Right cardiac atrium (tissue), 5 donors: ENCODE measurements at regions not wholly inside any gene's neighbourhood (a gene's known extent, or its start where the extent isn't known, plus 50 kb on each side); places are given as distances from the start of the nearest gene placed in this dataset.

Source experiments
- ATAC-seq, 2 donors: fragments of 200-7000 bp; cut with Tn5 transposase; one replicate each; pipeline versions ENCODE4 v1.8.0 to v1.9.1; 2020; ENCODE audit warnings: moderate library complexity in 2 of 2, mild to moderate bottlenecking in 1 of 2
- DNase-seq, 3 donors: peaks; one replicate each; pipeline ENCODE4 v3.0.0-alpha.2; 2020
- H3K27ac ChIP-seq: one replicate; pipeline ENCODE4 v1.5.1; 2013; ENCODE audit warnings: mild to moderate bottlenecking, low read length, control low read depth, moderate library complexity
- H3K27me3 ChIP-seq: one replicate; pipeline ENCODE4 v1.6.1; 2013; ENCODE audit not compliant: control insufficient read depth, insufficient read depth
- H3K4me1 ChIP-seq: one replicate; pipeline ENCODE4 v1.6.1; 2013; ENCODE audit warnings: low read length; ENCODE audit not compliant: control insufficient read depth, insufficient read depth
- H3K4me3 ChIP-seq: one replicate; pipeline ENCODE4 v1.5.1; 2013; ENCODE audit warnings: low read length, control low read depth
- H3K9me3 ChIP-seq: one replicate; pipeline ENCODE4 v1.6.1; 2013; ENCODE audit warnings: low read length; ENCODE audit not compliant: control insufficient read depth
- WGBS: extraction: QIAGEN DNeasy Blood & Tissue Kit; methylation state at CpG from one replicate; pipeline ENCODE4 v1.1.7; 2013; 5-methylcytosine and 5-hydroxymethylcytosine counted together
- intact Hi-C, 4 donors: fragments of 100-400 bp; cut with DNase I; formaldehyde crosslinking; loops; one replicate each; pipeline versions ENCODE4 v1.11.0 to v1.14.0; 2022 to 2023
- donor health status: healthy with polysubstance abuse.
- donor health status: DM: no; HTN: yes; CAD: no.
- donor health status: DM: no; HTN: no; CAD: no.
- donor health status: DM: no; HTN: yes; CAD: no; lungs with severe emphysema.
- donor health status: DM: yes; HTN: yes; CAD: no.

DNA sequence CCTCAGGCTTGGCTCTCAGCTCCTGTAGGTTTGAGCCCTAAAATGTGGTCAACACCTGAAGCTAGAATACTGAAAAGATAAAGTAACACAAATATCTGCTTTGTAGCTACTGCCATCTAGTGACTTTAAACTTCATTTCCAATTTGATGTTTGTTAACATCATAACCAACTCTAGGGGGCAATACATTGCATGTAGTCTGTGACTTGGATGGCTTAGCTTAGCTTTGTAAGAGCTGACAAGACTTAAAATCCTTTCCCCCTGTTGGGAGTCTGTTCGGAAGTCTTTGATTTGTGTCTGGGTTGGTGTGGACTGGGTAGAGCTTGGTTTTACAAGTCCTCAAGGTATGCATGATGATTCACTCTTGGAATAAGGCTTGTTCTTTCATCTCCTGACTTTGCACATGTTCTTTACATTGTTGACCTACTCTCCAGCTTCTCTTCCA, 51.7 kb downstream of the SCN11A start:
- DNase-seq = no peak
- H3K4me1 ChIP-seq = no peaks in the 10 kb centered on the region
- WGBS = 37% methylated on average over 1 of the region's 1 CpG
- intact Hi-C loops = no loop called here
- H3K9me3 ChIP-seq = no peaks in the 10 kb centered on the region
- no peaks in the 10 kb centered on the region for H3K27me3 ChIP-seq
- no peak for ATAC-seq
- no peak overlapping the region for H3K27ac ChIP-seq
- H3K4me3 ChIP-seq = no peak overlapping the region

- no peaks in the 10 kb centered on the region for H3K27me3 ChIP-seq
- intact Hi-C loops = no loop called here
- H3K4me3 ChIP-seq = no peak overlapping the region
- DNase-seq (no peak), ATAC-seq (no peak)
- H3K4me1 ChIP-seq = no peaks in the 10 kb centered on the region
- H3K9me3 ChIP-seq = no peaks in the 10 kb centered on the region
- WGBS = 66% methylated on average over 3 of the region's 3 CpGs
- H3K27ac ChIP-seq = no peak overlapping the region
These were observed 53.7 kb downstream of the SCN11A start for GRCh38 chr3:38998086-38998485.

DNA sequence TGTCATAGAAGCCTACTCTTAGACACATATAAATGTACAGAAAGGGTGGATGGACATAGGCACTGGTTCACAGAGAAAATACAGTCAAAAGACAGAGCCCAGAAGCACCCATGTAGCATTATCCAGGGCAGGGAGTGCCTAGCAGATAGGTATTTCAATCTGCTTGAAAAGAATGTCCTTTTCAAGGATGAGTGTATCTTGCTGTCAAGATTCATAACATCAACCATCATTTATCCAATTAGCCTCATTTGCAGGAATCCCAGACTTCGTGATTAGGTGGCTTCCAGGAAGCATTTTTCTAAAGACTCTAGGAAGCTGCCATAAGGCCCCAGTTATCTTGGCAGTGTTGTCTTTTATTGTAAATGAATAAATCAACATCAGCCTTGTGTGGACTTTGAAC, 55.6 kb downstream of the SCN11A start:
- no peak for DNase-seq
- H3K4me3 ChIP-seq = no peak overlapping the region
- no peaks in the 10 kb centered on the region for H3K27me3 ChIP-seq
- H3K4me1 ChIP-seq = no peaks in the 10 kb centered on the region
- WGBS = 58% methylated on average over 1 of the region's 1 CpG
- no peaks in the 10 kb centered on the region for H3K9me3 ChIP-seq
- no peak for ATAC-seq
- intact Hi-C loops = no loop called here
- no peak overlapping the region for H3K27ac ChIP-seq

DNA sequence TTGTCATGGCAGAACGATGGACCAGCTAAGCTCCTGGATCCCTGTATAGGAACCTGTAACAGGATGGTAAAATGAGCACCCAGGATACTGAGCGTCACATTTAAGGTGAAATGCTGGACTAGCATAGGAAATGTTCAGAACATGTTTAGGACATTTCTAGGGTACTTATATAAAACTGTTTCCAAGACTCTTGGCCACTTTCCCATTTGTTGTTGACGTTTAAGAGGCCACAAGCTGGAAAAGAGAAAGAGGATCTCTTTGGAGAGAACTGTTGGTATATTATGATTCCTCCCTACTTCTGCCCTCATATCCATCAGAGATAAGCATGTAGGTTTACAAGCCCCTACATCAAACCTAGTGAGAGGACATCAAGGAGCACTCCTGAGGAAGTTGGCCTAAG, 57.5 kb downstream of the SCN11A start:
- DNase-seq (no peak), ATAC-seq (no peak)
- 63% methylated on average over 3 of the region's 3 CpGs for WGBS
- intact Hi-C loops = no loop called here
- Histone ChIP-seq H3K4me3 (no peak overlapping the region), H3K27me3 (no peaks in the 10 kb centered on the region), H3K27ac (no peak overlapping the region), H3K4me1 (no peaks in the 10 kb centered on the region), H3K9me3 (no peaks in the 10 kb centered on the region)

- no peaks in the 10 kb centered on the region for H3K4me1 ChIP-seq
- DNase-seq (no peak), ATAC-seq (no peak)
- H3K27ac ChIP-seq = no peak overlapping the region
- H3K9me3 ChIP-seq = no peaks in the 10 kb centered on the region
- no peak overlapping the region for H3K4me3 ChIP-seq
- H3K27me3 ChIP-seq = no peaks in the 10 kb centered on the region
- 59% methylated on average over 4 of the region's 4 CpGs for WGBS
- intact Hi-C loops = no loop called here
These were observed 59.5 kb downstream of the SCN11A start for GRCh38 chr3:38992117-38992760.

GRCh38 chr3:38990621-38991020, 61.1 kb downstream of the SCN11A start:
- H3K27me3 ChIP-seq = no peaks in the 10 kb centered on the region
- intact Hi-C loops = no loop called here
- ATAC-seq (no peak), DNase-seq (no peak)
- no peak overlapping the region for H3K4me3 ChIP-seq
- no peaks in the 10 kb centered on the region for H3K4me1 ChIP-seq
- no peaks in the 10 kb centered on the region for H3K9me3 ChIP-seq
- H3K27ac ChIP-seq = no peak overlapping the region
- 62% methylated on average over 3 of the region's 3 CpGs for WGBS

DNA sequence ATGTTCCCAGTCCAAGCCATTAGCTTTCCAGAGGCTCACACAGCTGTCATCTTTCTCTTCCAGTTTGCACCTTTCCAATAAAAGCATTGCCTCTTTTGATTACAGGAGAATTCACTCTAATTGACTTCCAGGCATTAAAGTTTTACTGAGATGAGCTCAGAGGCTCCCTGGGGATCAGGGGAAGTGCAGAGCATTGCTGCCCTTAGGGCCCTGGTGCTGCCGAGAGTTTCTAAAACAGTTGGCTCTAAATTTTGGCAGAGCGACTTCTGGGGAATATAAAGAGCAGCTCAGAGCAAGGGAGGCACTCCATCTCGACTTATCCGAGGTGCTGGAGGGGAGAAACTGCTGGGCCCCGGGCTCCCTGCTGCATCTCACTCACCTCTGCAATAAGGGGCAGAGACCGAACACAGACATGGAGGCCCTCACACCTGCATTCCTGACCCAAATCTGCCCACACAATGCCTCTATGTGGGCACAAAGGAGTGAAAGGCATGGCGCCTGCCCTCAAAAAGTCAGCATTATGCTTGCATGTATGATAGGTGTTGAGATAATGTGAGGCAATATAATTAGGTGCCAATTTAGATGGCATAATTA, 61.7 kb downstream of the SCN11A start:
- WGBS = 60% methylated on average over 7 of the region's 7 CpGs
- intact Hi-C loops = no loop called here
- Histone ChIP-seq H3K27ac (no peak overlapping the region), H3K9me3 (no peaks in the 10 kb centered on the region), H3K4me3 (no peak overlapping the region), H3K27me3 (no peaks in the 10 kb centered on the region), H3K4me1 (no peaks in the 10 kb centered on the region)
- ATAC-seq (no peak), DNase-seq (no peak)

DNA sequence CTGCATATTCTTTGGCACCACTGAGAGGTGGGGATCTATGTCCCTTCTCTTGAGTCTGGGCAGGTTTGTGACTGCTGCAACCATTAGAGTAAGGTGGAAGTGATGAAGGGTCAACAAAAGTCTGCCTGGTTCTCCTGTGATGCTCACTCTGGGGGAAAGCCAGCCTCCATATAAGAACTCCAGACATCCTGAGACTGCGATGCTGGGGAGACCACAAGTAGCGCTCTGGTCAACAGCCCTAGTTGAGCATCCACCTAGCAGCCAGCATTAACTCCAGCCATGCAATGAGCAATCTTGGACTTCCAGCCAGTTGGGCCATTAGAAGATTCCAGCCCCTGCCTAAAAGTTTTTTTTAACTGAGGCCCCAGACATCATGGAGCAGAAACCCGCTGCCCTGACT, 62.8 kb downstream of the SCN11A start:
- intact Hi-C loops = no loop called here
- DNase-seq (no peak), ATAC-seq (no peak)
- Histone ChIP-seq H3K4me3 (no peak overlapping the region), H3K9me3 (no peaks in the 10 kb centered on the region), H3K4me1 (no peaks in the 10 kb centered on the region), H3K27me3 (peaks cover 3% of the 10 kb centered on the region), H3K27ac (no peak overlapping the region)
- 97% methylated on average over 3 of the region's 3 CpGs for WGBS

DNA sequence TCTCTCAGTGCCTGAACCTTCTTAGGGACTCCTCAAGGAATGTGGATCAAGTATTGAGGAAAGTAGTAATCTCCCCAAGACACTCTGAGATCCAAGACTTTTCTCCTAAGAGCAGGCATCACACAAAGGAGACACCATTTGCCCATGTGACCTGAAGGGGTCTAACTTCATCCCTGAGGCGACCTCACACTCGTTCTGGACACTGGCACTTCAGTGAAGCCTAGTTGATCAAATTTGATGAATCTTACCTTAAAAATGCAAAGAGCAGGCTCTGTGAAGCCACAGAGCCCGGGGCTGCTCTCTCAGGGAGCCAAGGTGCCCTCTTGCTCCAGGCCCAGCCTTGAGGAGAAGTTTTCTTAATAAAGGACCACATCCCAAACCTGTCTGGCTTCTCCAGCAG, 64.3 kb downstream of the SCN11A start:
- WGBS = 64% methylated on average over 3 of the region's 3 CpGs
- no peak for ATAC-seq
- no peaks in the 10 kb centered on the region for H3K4me1 ChIP-seq
- DNase-seq = no peak
- peaks cover 3% of the 10 kb centered on the region for H3K27me3 ChIP-seq
- no peak overlapping the region for H3K27ac ChIP-seq
- H3K4me3 ChIP-seq = no peak overlapping the region
- intact Hi-C loops = no loop called here
- H3K9me3 ChIP-seq = no peaks in the 10 kb centered on the region

DNA sequence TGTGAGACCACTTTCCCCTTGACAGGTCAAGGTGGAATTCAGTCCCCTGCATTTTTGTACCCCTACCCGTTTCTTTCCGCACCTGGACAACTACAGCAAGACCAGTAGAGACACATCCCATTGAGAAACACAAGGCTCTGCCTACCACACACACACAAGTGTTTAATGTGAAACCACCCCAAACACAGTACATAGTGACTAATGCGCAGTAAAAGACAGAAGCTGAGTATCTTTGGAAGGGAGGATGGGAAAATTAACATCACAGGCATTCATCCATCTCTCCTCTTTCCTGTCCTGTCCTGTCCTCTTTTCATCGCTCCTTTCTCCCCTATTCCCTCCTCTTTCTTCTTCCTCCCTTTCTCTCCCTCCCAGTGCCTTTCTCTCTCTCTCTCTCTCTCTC, 64.8 kb downstream of the SCN11A start:
- no peak for DNase-seq
- Histone ChIP-seq H3K27ac (no peak overlapping the region), H3K9me3 (no peaks in the 10 kb centered on the region), H3K4me3 (no peak overlapping the region), H3K4me1 (no peaks in the 10 kb centered on the region), H3K27me3 (peaks cover 3% of the 10 kb centered on the region)
- no peak for ATAC-seq
- intact Hi-C loops = no loop called here
- WGBS = 91% methylated on average over 4 of the region's 4 CpGs

DNA sequence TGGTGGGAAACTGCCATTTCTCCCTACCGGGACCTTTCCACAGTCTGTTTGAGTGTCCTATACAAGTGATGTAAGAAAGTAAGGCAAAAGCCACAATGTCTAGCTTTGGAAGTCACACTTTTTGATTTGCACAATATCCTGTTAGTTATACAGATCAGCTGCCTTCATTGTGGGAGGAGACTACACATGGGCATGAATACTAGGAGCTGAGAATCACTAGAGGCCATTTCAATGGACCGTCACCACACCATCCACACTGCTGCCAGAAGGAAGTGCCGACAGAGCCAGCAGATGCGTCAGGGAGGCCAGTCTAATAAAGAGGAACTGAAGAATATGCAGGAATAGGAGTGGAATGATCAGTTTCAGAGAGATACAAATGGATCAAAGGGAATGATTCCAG, 65.8 kb downstream of the SCN11A start:
- H3K9me3 ChIP-seq = no peaks in the 10 kb centered on the region
- intact Hi-C loops = no loop called here
- no peak for DNase-seq
- H3K27ac ChIP-seq = no peak overlapping the region
- H3K4me3 ChIP-seq = no peak overlapping the region
- no peak for ATAC-seq
- H3K4me1 ChIP-seq = no peaks in the 10 kb centered on the region
- WGBS = 75% methylated on average over 4 of the region's 4 CpGs
- peaks cover 3% of the 10 kb centered on the region for H3K27me3 ChIP-seq

DNA sequence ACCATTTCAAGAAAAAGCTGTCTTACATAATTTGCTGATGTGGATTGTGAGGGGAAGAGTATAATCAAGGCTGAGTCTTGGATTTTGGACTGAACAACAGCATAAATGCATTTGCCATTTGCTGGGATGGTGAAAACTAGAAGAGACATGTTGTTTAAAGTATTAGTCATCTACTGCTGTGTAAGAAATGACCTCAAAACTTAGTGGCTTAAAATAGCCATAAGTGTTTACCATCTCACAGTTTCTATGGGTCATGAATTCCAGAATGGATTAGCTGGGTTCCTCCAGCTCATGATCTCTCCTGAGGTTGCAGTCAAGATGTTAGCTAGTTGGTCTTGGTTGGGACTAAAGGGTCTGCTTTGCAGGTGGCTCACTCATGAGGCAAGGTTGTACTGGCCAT, 66.2 kb downstream of the SCN11A start:
- Histone ChIP-seq H3K4me3 (no peak overlapping the region), H3K9me3 (no peaks in the 10 kb centered on the region), H3K27ac (no peak overlapping the region), H3K4me1 (no peaks in the 10 kb centered on the region), H3K27me3 (peaks cover 3% of the 10 kb centered on the region)
- DNase-seq (no peak), ATAC-seq (no peak)
- intact Hi-C loops = no loop called here
